Liver (tissue), 7 donors: ENCODE measurements at regions not wholly inside any gene's neighbourhood (a gene's known extent, or its start where the extent isn't known, plus 50 kb on each side); places are given as distances from the start of the nearest gene placed in this dataset.

Source experiments
- DNase-seq: peaks from one replicate; pipeline ENCODE4 v3.0.0-alpha.2; 2017; ENCODE audit warnings: low spot score
- H3K27ac ChIP-seq, 2 donors: one replicate each; pipeline ENCODE4 v1.7.0; 2013; ENCODE audit warnings: inconsistent platforms in 2 of 2, low read length in 2 of 2, control low read depth in 1 of 2, low read depth in 1 of 2, mild to moderate bottlenecking in 1 of 2
- H3K27me3 ChIP-seq, 4 donors: one replicate each; pipeline versions ENCODE4 v1.6.1 to v1.7.0; 2013; ENCODE audit warnings: low read length in 3 of 4, inconsistent platforms in 1 of 4, mild to moderate bottlenecking in 1 of 4, moderate library complexity in 1 of 4; ENCODE audit not compliant: control insufficient read depth in 4 of 4, insufficient read depth in 4 of 4
- H3K36me3 ChIP-seq, 4 donors: one replicate each; pipeline versions ENCODE4 v1.6.1 to v1.7.0; 2013; ENCODE audit warnings: low read length in 3 of 4, mild to moderate bottlenecking in 3 of 4, low read depth in 1 of 4, moderate library complexity in 1 of 4; ENCODE audit not compliant: control insufficient read depth in 4 of 4, insufficient read depth in 3 of 4
- H3K4me1 ChIP-seq, 4 donors: one replicate each; pipeline versions ENCODE4 v1.6.1 to v1.7.0; 2013; ENCODE audit warnings: low read length in 3 of 4, mild to moderate bottlenecking in 3 of 4, moderate library complexity in 1 of 4; ENCODE audit not compliant: control insufficient read depth in 4 of 4, insufficient read depth in 4 of 4
- H3K4me3 ChIP-seq, 3 donors: one replicate each; pipeline versions ENCODE4 v1.6.1 to v1.7.0; 2013; ENCODE audit warnings: low read length in 3 of 3, control low read depth in 1 of 3, low read depth in 1 of 3, mild to moderate bottlenecking in 1 of 3
- H3K9ac ChIP-seq, 2 donors: one replicate each; pipeline ENCODE4 v1.7.0; 2013; ENCODE audit warnings: low read length in 2 of 2, mild to moderate bottlenecking in 2 of 2, moderate library complexity in 2 of 2, control low read depth in 1 of 2, low read depth in 1 of 2
- H3K9me3 ChIP-seq, 4 donors: one replicate each; pipeline versions ENCODE4 v1.6.1 to v1.7.0; 2013; ENCODE audit warnings: low read length in 3 of 4; ENCODE audit not compliant: control insufficient read depth in 4 of 4
- ATF3 ChIP-seq: IDR thresholded peaks from 2 replicates; pipeline ENCODE4 v1.6.1; 2016; ENCODE audit warnings: antibody characterized with exemption
- EGR1 ChIP-seq, 2 donors: IDR thresholded peaks; 2 replicates each; pipeline ENCODE4 v1.6.1; 2016 to 2018; ENCODE audit warnings: antibody characterized with exemption in 2 of 2, low read depth in 2 of 2
- FOXA1 ChIP-seq: IDR thresholded peaks from 2 replicates; pipeline ENCODE4 v1.6.1; 2016; ENCODE audit warnings: antibody characterized with exemption
- FOXA2 ChIP-seq: IDR thresholded peaks from 2 replicates; pipeline ENCODE4 v1.6.1; 2016; ENCODE audit warnings: antibody characterized with exemption
- GABPA ChIP-seq, 2 donors: IDR thresholded peaks in 1 of 2; conservative IDR thresholded peaks in 1 of 2; 2 replicates each; pipeline ENCODE4 v1.6.1; 2016; ENCODE audit warnings: antibody characterized with exemption in 2 of 2, mild to moderate bottlenecking in 1 of 2, moderate library complexity in 1 of 2
- HNF4A ChIP-seq, 2 donors: conservative IDR thresholded peaks; 2 replicates each; pipeline ENCODE4 v1.6.1; 2016; ENCODE audit warnings: antibody characterized with exemption in 2 of 2, mild to moderate bottlenecking in 2 of 2
- JUND ChIP-seq, 2 donors: IDR thresholded peaks; 2 replicates each; pipeline ENCODE4 v1.6.1; 2016; ENCODE audit warnings: antibody characterized with exemption in 2 of 2
- MAX ChIP-seq: IDR thresholded peaks from 2 replicates; pipeline ENCODE4 v1.6.1; 2016; ENCODE audit warnings: antibody characterized with exemption
- NR2F2 ChIP-seq: IDR thresholded peaks from 2 replicates; pipeline ENCODE4 v1.6.1; 2016; ENCODE audit warnings: antibody characterized with exemption
- RAD21 ChIP-seq, 2 donors: IDR thresholded peaks; 2 replicates each; pipeline ENCODE4 v1.6.1; 2016; ENCODE audit warnings: antibody characterized with exemption in 2 of 2, mild to moderate bottlenecking in 2 of 2
- REST ChIP-seq: IDR thresholded peaks from 2 replicates; pipeline ENCODE4 v1.6.1; 2016; ENCODE audit warnings: antibody characterized with exemption, mild to moderate bottlenecking
- SP1 ChIP-seq: IDR thresholded peaks from 2 replicates; pipeline ENCODE4 v1.6.1; 2018; ENCODE audit warnings: antibody characterized with exemption, mild to moderate bottlenecking
- TAF1 ChIP-seq: conservative IDR thresholded peaks from 2 replicates; pipeline ENCODE4 v1.6.1; 2016; ENCODE audit warnings: antibody characterized with exemption, mild to moderate bottlenecking
- YY1 ChIP-seq: IDR thresholded peaks from 2 replicates; pipeline ENCODE4 v1.6.1; 2016; ENCODE audit warnings: antibody characterized with exemption, mild to moderate bottlenecking
- ZBTB33 ChIP-seq: IDR thresholded peaks from 2 replicates; pipeline ENCODE4 v1.6.1; 2016; ENCODE audit warnings: antibody characterized with exemption
- WGBS: extraction: QIAGEN DNeasy Blood & Tissue Kit; methylation state at CpG from one replicate; pipeline ENCODE4 v1.1.7; 2013; 5-methylcytosine and 5-hydroxymethylcytosine counted together
- donor health status: healthy.
- donor health status: healthy.
- donor health status: healthy.
- donor health status: healthy.

- H3K9me3 ChIP-seq, result peaks cover 0 to 6% (median 2%) of the 10 kb centered on the region in 4 donors
- H3K4me1 ChIP-seq, result no peaks in the 10 kb centered on the region
- no peaks in the 10 kb centered on the region for H3K36me3 ChIP-seq
- no peak overlapping the region for H3K9ac ChIP-seq
- no peak for DNase-seq
- no peak overlapping the region for H3K4me3 ChIP-seq
- TF ChIP-seq MAX (no peak), FOXA1 (no peak), REST (no peak), HNF4A (conservative IDR thresholded peaks at IDR 0.05) (no peak)
- H3K27ac ChIP-seq, result no peak overlapping the region
- H3K27me3 ChIP-seq, result no peaks in the 10 kb centered on the region
- WGBS, result 83% methylated on average over 2 of the region's 2 CpGs
These were observed 144.2 kb upstream of the ARL4C start for GRCh38 chr2:234641086-234641485.

GRCh38 chr2:234640657-234641056 lies 143.8 kb upstream of the ARL4C start:
- no peak for DNase-seq
- no peak overlapping the region for H3K27ac ChIP-seq
- H3K4me1 ChIP-seq, result no peaks in the 10 kb centered on the region
- H3K27me3 ChIP-seq, result no peaks in the 10 kb centered on the region
- H3K4me3 ChIP-seq, result no peak overlapping the region
- no peak for TF ChIP-seq ZBTB33
- TF ChIP-seq GABPA (IDR thresholded peaks at IDR 0.05 in 1 of 2, conservative IDR thresholded peaks at IDR 0.05 in 1 of 2), result no peak
- TF ChIP-seq FOXA1, result no peak
- TF ChIP-seq YY1, result no peak
- TF ChIP-seq EGR1 (IDR thresholded peaks at IDR 0.05; ENCODE audit: low read depth in 2 of 2), result no peak
- no peak for TF ChIP-seq FOXA2
- TF ChIP-seq MAX, result no peak
- TF ChIP-seq SP1, result no peak
- no peak for TF ChIP-seq ATF3
- WGBS, result 83% methylated on average over 1 of the region's 1 CpG
- H3K9ac ChIP-seq, result no peak overlapping the region
- H3K9me3 ChIP-seq, result peaks cover 0 to 6% (median 2%) of the 10 kb centered on the region in 4 donors
- no peaks in the 10 kb centered on the region for H3K36me3 ChIP-seq

GRCh38 chr2:234638966-234639365 lies 142.1 kb upstream of the ARL4C start:
- H3K9ac ChIP-seq, result no peak overlapping the region
- no peak overlapping the region for H3K4me3 ChIP-seq
- H3K27me3 ChIP-seq, result no peaks in the 10 kb centered on the region
- no peak overlapping the region for H3K27ac ChIP-seq
- no peak for DNase-seq
- no peaks in the 10 kb centered on the region for H3K4me1 ChIP-seq
- H3K9me3 ChIP-seq, result peaks cover 0 to 6% (median 2%) of the 10 kb centered on the region in 4 donors
- no peaks in the 10 kb centered on the region for H3K36me3 ChIP-seq
- WGBS, result 98% methylated on average over 1 of the region's 1 CpG
- TF ChIP-seq NR2F2, result no peak
- no peak for TF ChIP-seq TAF1
- no peak for TF ChIP-seq YY1
- TF ChIP-seq SP1, result no peak
- TF ChIP-seq REST, result no peak
- TF ChIP-seq RAD21 (IDR thresholded peaks at IDR 0.05), result no peak
- TF ChIP-seq JUND (IDR thresholded peaks at IDR 0.05), result no peak
- TF ChIP-seq EGR1 (IDR thresholded peaks at IDR 0.05; ENCODE audit: low read depth in 2 of 2), result no peak
- TF ChIP-seq GABPA (IDR thresholded peaks at IDR 0.05 in 1 of 2, conservative IDR thresholded peaks at IDR 0.05 in 1 of 2), result no peak
- TF ChIP-seq MAX, result no peak
- no peak for TF ChIP-seq ZBTB33
